PC-9 (cell line): ENCODE measurements at regions not wholly inside any gene's neighbourhood (a gene's known extent, or its start where the extent isn't known, plus 50 kb on each side); places are given as distances from the start of the nearest gene placed in this dataset.
"Not testable (repeated sequence)": the region's sequence is repeated elsewhere in the genome, so short reads cannot be mapped to it uniquely, and the experiment has no call there.

ENCODE experiments used
- BruUV-seq: library from RNA; stranded (reverse); fragments of 400-500 nt; replicated peaks from 2 replicates; lab custom pipeline; 2021; lab: Mats Ljungman, UMichigan
- CTCF ChIA-PET: fragments of 300-600 bp; sonication (Branson Sonifier 250); formaldehyde crosslinking; loops from one replicate; lab custom pipeline; 2022; ENCODE audit warnings: antibody characterized with exemption; lab: Charles Lee
- POLR2A ChIA-PET: fragments of 300-600 bp; sonication (Branson Sonifier 250); formaldehyde crosslinking; loops from one replicate; lab custom pipeline; 2022; ENCODE audit warnings: antibody characterized with exemption; ENCODE audit not compliant: unreplicated experiment; lab: Charles Lee
- DNase-seq, 2 experiments: peaks; one replicate each; pipeline versions ENCODE4 v3.0.0 to v3.0.0-alpha.2; 2015 to 2022; ENCODE audit warnings: mixed read lengths in 1 of 2
- H2AFZ ChIP-seq: fragments of 200-600 bp; sonication (generic); 2 replicates; pipeline ENCODE4 v1.8.1; 2017; ENCODE audit warnings: antibody characterized with exemption
- H3F3A ChIP-seq: fragments of 200-600 bp; sonication (generic); 2 replicates; pipeline ENCODE4 v1.8.1; 2017; ENCODE audit warnings: antibody characterized with exemption, mild to moderate bottlenecking, low read depth; ENCODE audit not compliant: insufficient read depth
- H3K27ac ChIP-seq: fragments of 200-600 bp; sonication (generic); 2 replicates; pipeline ENCODE4 v1.6.1; 2016; ENCODE audit warnings: mixed run types
- H3K27me3 ChIP-seq: fragments of 200-600 bp; sonication (generic); 2 replicates; pipeline ENCODE4 v1.6.1; 2016; ENCODE audit warnings: low read depth, mixed run types; ENCODE audit not compliant: insufficient read depth
- H3K36me3 ChIP-seq: fragments of 200-600 bp; sonication (generic); 2 replicates; pipeline ENCODE4 v1.6.1; 2016; ENCODE audit warnings: low read depth, mixed run types
- H3K4me1 ChIP-seq: fragments of 200-600 bp; sonication (generic); replicated peaks from 2 replicates; pipeline ENCODE4 v1.6.1; 2016; ENCODE audit warnings: mixed run types; ENCODE audit not compliant: insufficient read depth
- H3K4me2 ChIP-seq: fragments of 200-600 bp; sonication (generic); 2 replicates; pipeline ENCODE4 v1.6.1; 2017; ENCODE audit warnings: mixed run types
- H3K4me3 ChIP-seq: fragments of 200-600 bp; sonication (generic); 2 replicates; pipeline ENCODE4 v1.6.1; 2016; ENCODE audit warnings: mixed run types
- H3K79me2 ChIP-seq: fragments of 200-600 bp; sonication (generic); 2 replicates; pipeline ENCODE4 v1.6.1; 2017; ENCODE audit warnings: low read depth, mixed run types
- H3K9me2 ChIP-seq: fragments of 200-600 bp; sonication (generic); 2 replicates; pipeline ENCODE4 v1.8.1; 2017; ENCODE audit warnings: mild to moderate bottlenecking; ENCODE audit not compliant: insufficient read depth
- H3K9me3 ChIP-seq: fragments of 200-600 bp; sonication (generic); 2 replicates; pipeline ENCODE4 v1.8.1; 2016; ENCODE audit warnings: low read depth; ENCODE audit not compliant: insufficient read depth
- H4K20me1 ChIP-seq: fragments of 200-600 bp; sonication (generic); 2 replicates; pipeline ENCODE4 v1.8.1; 2017; ENCODE audit not compliant: insufficient read depth
- CTCF ChIP-seq: fragments of 200-600 bp; sonication (generic); conservative IDR thresholded peaks from 2 replicates; pipeline ENCODE4 v1.6.1; 2017; ENCODE audit warnings: mixed run types, antibody characterized with exemption, mild to moderate bottlenecking, moderate library complexity
- EZH2 ChIP-seq: fragments of 200-600 bp; sonication (generic); IDR thresholded peaks from 2 replicates; pipeline ENCODE4 v1.8.0; 2017; ENCODE audit warnings: antibody characterized with exemption, low read depth
- intact Hi-C: fragments of 100-400 bp; cut with micrococcal nuclease; formaldehyde crosslinking; loops from one replicate; pipeline ENCODE4 v1.10.0; 2022; ENCODE audit not compliant: unreplicated experiment

GRCh38 chr17:13152501-13152900, 134.7 kb upstream of the ELAC2 start:
- no peaks in the 10 kb centered on the region for H3K4me1 ChIP-seq
- H3K27me3 ChIP-seq, result no peaks in the 10 kb centered on the region; the same call in 1 of the 2 replicates
- H3K4me2 ChIP-seq, result no peak overlapping the region
- no peaks in the 10 kb centered on the region for H3K79me2 ChIP-seq
- H3F3A ChIP-seq, result no peaks in the 10 kb centered on the region
- H3K27ac ChIP-seq, result no peak overlapping the region
- DNase-seq, result no peak
- H2AFZ ChIP-seq, result no peak overlapping the region
- intact Hi-C loops, result no loop called here
- H3K4me3 ChIP-seq, result no peak overlapping the region
- no peaks in the 10 kb centered on the region for H3K9me3 ChIP-seq
- CTCF ChIA-PET, result no interaction called here
- no peaks in the 10 kb centered on the region for H3K9me2 ChIP-seq
- POLR2A ChIA-PET, result no interaction called here
- H3K36me3 ChIP-seq, result no peaks in the 10 kb centered on the region
- no peaks in the 10 kb centered on the region for H4K20me1 ChIP-seq
- no peak for TF ChIP-seq EZH2
- no peak for TF ChIP-seq CTCF
- BruUV-seq, result no TSS peak

DNA sequence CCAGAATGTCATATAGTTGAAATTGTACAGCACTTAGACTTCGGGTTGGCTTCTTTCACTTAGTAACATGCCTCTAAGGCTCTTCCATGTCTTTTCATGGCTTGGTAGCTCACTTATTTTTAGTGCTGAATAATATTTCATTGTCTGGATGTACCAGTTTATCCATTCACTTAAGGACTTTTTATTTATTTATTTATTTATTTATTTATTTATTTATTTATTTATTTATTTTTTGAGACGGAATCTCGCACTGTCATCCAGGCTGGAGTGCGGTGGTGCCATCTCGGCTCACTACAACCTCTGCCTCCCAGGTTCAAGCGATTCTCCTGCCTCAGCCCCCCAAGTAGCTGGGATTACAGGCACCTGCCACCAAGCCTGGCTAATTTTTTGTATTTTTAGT, 132.9 kb upstream of the ELAC2 start:
- H3F3A ChIP-seq, H2AFZ ChIP-seq, H3K9me2 ChIP-seq, H3K9me3 ChIP-seq, DNase-seq, H3K27ac ChIP-seq, H3K27me3 ChIP-seq, H3K79me2 ChIP-seq, BruUV-seq, POLR2A ChIA-PET, H3K36me3 ChIP-seq, CTCF ChIA-PET, H3K4me1 ChIP-seq, intact Hi-C loops, H3K4me3 ChIP-seq, H3K4me2 ChIP-seq, H4K20me1 ChIP-seq: not testable (repeated sequence)

DNA sequence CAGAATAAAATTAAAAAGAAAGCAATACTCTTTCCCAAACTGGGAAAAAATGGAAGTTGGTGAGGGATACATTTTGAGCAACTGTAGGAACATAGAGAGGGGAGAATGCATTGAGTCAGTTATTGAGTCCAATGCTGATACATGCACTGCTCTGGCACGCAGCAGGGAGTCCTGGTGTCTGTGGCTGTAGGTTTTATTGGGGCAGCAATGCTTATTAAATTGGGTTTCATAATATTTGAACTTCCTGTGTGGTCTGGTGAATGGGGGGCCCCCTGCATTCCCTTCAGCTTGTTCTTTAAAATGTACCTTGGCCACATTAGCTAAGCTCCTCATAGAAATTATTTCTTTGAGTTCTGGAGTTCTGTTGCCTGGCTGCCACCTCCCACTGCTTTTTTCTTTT, 125.2 kb upstream of the ELAC2 start:
- H3K4me2 ChIP-seq, result no peak overlapping the region
- H2AFZ ChIP-seq, result no peak overlapping the region
- no peaks in the 10 kb centered on the region for H3K79me2 ChIP-seq
- no peak overlapping the region for H3K4me3 ChIP-seq
- POLR2A ChIA-PET, result no interaction called here
- DNase-seq, result no peak
- no peaks in the 10 kb centered on the region for H3K9me2 ChIP-seq
- intact Hi-C loops, result no loop called here
- no TSS peak for BruUV-seq
- H3K27ac ChIP-seq, result no peak overlapping the region
- CTCF ChIA-PET, result no interaction called here
- H3K27me3 ChIP-seq, result no peaks in the 10 kb centered on the region; the same call in 1 of the 2 replicates
- TF ChIP-seq EZH2 (no peak), CTCF (no peak)
- no peaks in the 10 kb centered on the region for H3F3A ChIP-seq
- H3K9me3 ChIP-seq, result no peaks in the 10 kb centered on the region
- no peaks in the 10 kb centered on the region for H3K36me3 ChIP-seq
- H4K20me1 ChIP-seq, result no peaks in the 10 kb centered on the region
- no peaks in the 10 kb centered on the region for H3K4me1 ChIP-seq

DNA sequence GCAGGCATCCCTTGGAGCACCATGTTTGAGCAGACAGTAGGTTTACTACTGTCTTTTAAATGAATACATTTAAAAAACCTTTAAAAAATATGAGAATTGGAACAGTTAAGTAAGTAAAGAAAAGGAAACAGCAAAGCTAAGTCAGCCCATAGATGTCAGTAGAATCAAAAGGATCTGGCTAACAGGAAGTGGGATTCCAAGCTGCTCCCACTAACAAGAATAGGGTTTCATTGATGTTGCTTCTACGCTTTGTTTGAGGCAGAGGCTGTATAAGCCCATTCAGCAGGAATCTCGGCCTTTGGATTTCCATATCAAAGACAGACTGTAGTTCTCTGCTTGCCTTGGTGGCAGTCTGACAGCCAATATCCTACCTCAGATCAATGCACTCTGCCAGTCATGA, 122.9 kb upstream of the ELAC2 start:
- no peak overlapping the region for H3K4me3 ChIP-seq
- H2AFZ ChIP-seq, result no peak overlapping the region
- no peaks in the 10 kb centered on the region for H3K9me3 ChIP-seq
- TF ChIP-seq CTCF (no peak), EZH2 (no peak)
- ChIA-PET CTCF (no interaction called here), POLR2A (interaction anchor here (0.9 kb wide), 1 partner anchor 146 kb away, joined by 6 read pairs; no protein-coding TSS in a partner anchor)
- BruUV-seq, result no TSS peak
- no peaks in the 10 kb centered on the region for H3K9me2 ChIP-seq
- H3K4me2 ChIP-seq, result no peak overlapping the region
- no peaks in the 10 kb centered on the region for H3K4me1 ChIP-seq
- no peak overlapping the region for H3K27ac ChIP-seq
- H4K20me1 ChIP-seq, result no peaks in the 10 kb centered on the region
- no peaks in the 10 kb centered on the region for H3K27me3 ChIP-seq
- no peak for DNase-seq
- no peaks in the 10 kb centered on the region for H3K79me2 ChIP-seq
- intact Hi-C loops, result no loop called here
- no peaks in the 10 kb centered on the region for H3F3A ChIP-seq
- H3K36me3 ChIP-seq, result no peaks in the 10 kb centered on the region
